NT2/D1 (cell line): ENCODE measurements at regions not wholly inside any gene's neighbourhood (a gene's known extent, or its start where the extent isn't known, plus 50 kb on each side); places are given as distances from the start of the nearest gene placed in this dataset.

Experiments used
- YY1 ChIP-seq: IDR thresholded peaks from 2 replicates; pipeline ENCODE4 v1.6.1; 2011; ENCODE audit not compliant: insufficient read length, insufficient read depth
- ZNF274 ChIP-seq: IDR thresholded peaks from 2 replicates; pipeline ENCODE4 v1.6.1; 2011; ENCODE audit warnings: mild to moderate bottlenecking, low read depth, low read length

DNA sequence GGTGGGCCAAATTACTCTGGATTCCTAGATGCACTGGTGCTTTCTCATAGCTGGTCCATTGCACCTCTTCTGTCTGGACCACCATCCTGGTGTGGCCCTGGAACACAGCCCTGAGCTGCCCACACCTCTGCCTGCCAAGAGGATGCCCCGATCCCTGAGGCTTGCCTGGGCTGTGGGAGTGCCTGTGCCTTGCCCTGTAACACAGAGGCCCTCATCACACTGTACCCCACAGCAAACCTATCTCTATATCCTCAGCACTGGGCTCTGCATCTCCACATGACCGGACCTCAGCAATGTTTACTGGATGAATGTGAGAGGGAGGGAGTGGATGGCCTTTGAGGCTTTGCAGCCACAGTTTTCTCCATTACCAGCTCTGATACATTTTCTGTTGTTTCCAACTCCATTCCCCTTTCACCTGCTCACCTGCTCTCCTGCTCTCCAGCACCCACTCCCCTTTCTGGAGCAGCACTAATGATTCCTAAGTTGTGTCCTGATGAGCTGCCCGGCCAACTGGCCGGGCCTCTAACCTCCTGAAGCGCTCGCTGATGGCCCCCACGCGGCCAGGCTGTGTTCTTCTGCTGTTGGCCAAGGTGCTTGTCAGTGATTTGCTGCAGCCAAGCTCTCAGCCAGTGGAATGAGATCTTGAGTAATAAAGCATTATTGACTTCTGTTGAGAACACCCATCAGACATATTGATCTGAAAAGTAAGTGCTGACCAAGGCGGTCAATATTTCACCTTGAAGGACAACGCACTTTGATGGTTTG, 232.6 kb downstream of the TEX29 start:
- TF ChIP-seq ZNF274 (no peak), YY1 (no peak)
